Gastrocnemius medialis (tissue), 4 donors: ENCODE measurements at regions not wholly inside any gene's neighbourhood (a gene's known extent, or its start where the extent isn't known, plus 50 kb on each side); places are given as distances from the start of the nearest gene placed in this dataset.

ENCODE experiments used
- ATAC-seq, 2 donors: fragments of 150-250 bp; one replicate each; pipeline ENCODE4 v1.9.1; 2016
- DNase-seq, 2 donors: peaks; one replicate each; pipeline ENCODE4 v3.0.0-alpha.2; 2019
- H3K27ac ChIP-seq, 4 donors: fragments of 200-600 bp; sonication (generic); 1 replicate in 1 of 4; 2 replicates in 3 of 4; pipeline ENCODE4 v1.5.1; 2016 to 2018; ENCODE audit warnings: mild to moderate bottlenecking in 2 of 4, moderate library complexity in 1 of 4
- H3K27me3 ChIP-seq, 3 donors: fragments of 200-600 bp; sonication (generic) in 2 of 3; 1 replicate in 1 of 3; 2 replicates in 2 of 3; pipeline versions ENCODE4 v1.5.1 to v1.6.0; 2016 to 2019; ENCODE audit warnings: mild to moderate bottlenecking in 1 of 3, moderate library complexity in 1 of 3
- H3K36me3 ChIP-seq, 2 donors: fragments of 200-600 bp; sonication (generic) in 1 of 2; one replicate each; pipeline ENCODE4 v1.5.1; 2017 to 2018
- H3K4me1 ChIP-seq, 2 donors: fragments of 200-600 bp; sonication (generic) in 1 of 2; one replicate each; pipeline ENCODE4 v1.5.1; 2016 to 2017; ENCODE audit warnings: mild to moderate bottlenecking in 2 of 2
- H3K4me3 ChIP-seq, 4 donors: fragments of 200-600 bp; sonication (generic) in 3 of 4; 1 replicate in 1 of 4; 2 replicates in 3 of 4; pipeline ENCODE4 v1.5.1; 2016 to 2019; ENCODE audit warnings: mild to moderate bottlenecking in 2 of 4
- H3K9me3 ChIP-seq, 3 donors: fragments of 200-600 bp; sonication (generic) in 2 of 3; 1 replicate in 1 of 3; 2 replicates in 2 of 3; pipeline ENCODE4 v1.5.1; 2016 to 2019
- POLR2A ChIP-seq, 2 donors: fragments of 450-650 bp; IDR thresholded peaks; one replicate each; pipeline ENCODE4 v1.6.1; 2017; ENCODE audit warnings: antibody characterized with exemption in 2 of 2, mild to moderate bottlenecking in 2 of 2, moderate library complexity in 2 of 2
- in situ Hi-C, 4 donors: fragments of 200-750 bp; cut with MboI; loops; one replicate each; pipeline versions ENCODE4 v1.15.0 to v1.8.0; 2017; ENCODE audit warnings: low sequenced_read_pairs in 4 of 4
- intact Hi-C: fragments of 100-400 bp; cut with DNase I; formaldehyde crosslinking; loops from one replicate; pipeline ENCODE4 v1.15.1; 2023; ENCODE audit warnings: low total_unique reads
- TF ChIP-seq, protein P1 (sequence below), 5 experiments: fragments of 450-650 bp in 3 of 5; fragments of 200-600 bp in 2 of 5; sonication (generic) in 2 of 5; IDR thresholded peaks in 4 of 5; conservative IDR thresholded peaks in 1 of 5; 1 replicate in 4 of 5; 2 replicates in 1 of 5; pipeline ENCODE4 v1.5.1; 2016 to 2019; ENCODE audit warnings: antibody characterized with exemption in 5 of 5, mild to moderate bottlenecking in 3 of 5, moderate library complexity in 3 of 5

DNA sequence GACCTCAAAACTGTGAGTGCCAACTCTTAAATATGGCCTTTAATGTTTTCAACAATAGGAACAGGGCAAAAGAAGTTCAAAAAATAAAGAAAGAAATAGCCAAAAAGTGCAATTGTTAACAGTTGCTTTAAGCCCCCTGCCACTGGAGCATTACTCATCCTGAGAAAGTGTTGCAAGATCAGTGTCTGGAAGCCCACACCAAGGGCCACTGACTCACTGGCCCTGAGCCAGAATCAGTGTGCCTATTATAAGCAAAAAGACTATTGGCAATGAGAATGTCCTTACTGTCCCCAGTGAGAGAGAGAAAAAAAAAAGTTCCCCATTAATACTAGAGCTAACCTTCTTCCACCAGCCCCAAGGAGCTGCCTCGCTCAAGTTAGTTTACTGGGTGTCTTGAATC, 480.1 kb upstream of the ZNF385D start:
- ATAC-seq: no peak
- H3K36me3 ChIP-seq: no peaks in the 10 kb centered on the region
- H3K27me3 ChIP-seq: no peaks in the 10 kb centered on the region
- no peak for TF ChIP-seq POLR2A (IDR thresholded peaks at IDR 0.05)
- TF ChIP-seq, protein P1, sequence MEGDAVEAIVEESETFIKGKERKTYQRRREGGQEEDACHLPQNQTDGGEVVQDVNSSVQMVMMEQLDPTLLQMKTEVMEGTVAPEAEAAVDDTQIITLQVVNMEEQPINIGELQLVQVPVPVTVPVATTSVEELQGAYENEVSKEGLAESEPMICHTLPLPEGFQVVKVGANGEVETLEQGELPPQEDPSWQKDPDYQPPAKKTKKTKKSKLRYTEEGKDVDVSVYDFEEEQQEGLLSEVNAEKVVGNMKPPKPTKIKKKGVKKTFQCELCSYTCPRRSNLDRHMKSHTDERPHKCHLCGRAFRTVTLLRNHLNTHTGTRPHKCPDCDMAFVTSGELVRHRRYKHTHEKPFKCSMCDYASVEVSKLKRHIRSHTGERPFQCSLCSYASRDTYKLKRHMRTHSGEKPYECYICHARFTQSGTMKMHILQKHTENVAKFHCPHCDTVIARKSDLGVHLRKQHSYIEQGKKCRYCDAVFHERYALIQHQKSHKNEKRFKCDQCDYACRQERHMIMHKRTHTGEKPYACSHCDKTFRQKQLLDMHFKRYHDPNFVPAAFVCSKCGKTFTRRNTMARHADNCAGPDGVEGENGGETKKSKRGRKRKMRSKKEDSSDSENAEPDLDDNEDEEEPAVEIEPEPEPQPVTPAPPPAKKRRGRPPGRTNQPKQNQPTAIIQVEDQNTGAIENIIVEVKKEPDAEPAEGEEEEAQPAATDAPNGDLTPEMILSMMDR (IDR thresholded peaks at IDR 0.05 in 4 of 5, conservative IDR thresholded peaks at IDR 0.05 in 1 of 5): no peak
- no peak overlapping the region for H3K4me3 ChIP-seq
- H3K4me1 ChIP-seq: no peaks in the 10 kb centered on the region
- intact Hi-C loops (no loop called here), in situ Hi-C loops (no loop called here)
- no peak overlapping the region for H3K27ac ChIP-seq
- H3K9me3 ChIP-seq: no peaks in the 10 kb centered on the region
- DNase-seq: no peak

DNA sequence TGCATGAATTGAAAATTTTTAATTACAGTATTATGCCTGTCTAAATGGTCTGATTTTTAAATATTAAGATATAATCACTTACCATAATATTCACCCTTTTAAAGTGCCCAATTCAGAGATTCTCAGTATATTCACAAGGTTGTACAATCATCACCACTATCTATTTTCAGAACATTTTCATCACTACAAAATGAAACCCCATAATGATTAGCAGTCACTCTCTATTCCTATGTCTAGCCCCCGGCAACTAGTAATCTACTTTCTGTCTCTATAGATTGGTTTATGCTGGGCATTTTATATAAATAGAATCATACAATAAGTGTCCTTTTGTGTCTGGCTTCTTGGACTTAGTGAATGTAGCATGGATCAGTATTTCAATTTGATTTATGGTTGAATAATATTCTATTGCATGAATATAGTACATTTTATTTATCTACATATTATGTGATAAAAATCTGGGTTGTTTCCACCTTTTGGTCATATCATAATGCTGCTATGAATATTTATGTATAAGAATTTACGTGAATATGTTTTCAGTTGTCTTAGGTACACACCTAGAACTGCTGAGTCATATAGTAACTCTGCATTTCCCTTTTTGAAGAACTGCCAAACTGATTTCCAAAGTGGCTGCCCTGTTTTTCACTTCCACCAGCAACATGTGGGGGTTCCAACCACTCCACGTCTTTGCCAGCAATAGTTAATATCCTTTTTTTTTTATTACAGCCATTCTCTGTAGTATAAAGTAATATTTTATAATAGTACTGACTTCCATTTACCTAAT, 485.7 kb upstream of the ZNF385D start:
- Histone ChIP-seq H3K36me3 (no peaks in the 10 kb centered on the region), H3K27ac (no peak overlapping the region), H3K4me1 (no peaks in the 10 kb centered on the region), H3K4me3 (no peak overlapping the region), H3K9me3 (no peaks in the 10 kb centered on the region), H3K27me3 (no peaks in the 10 kb centered on the region)
- no peak for ATAC-seq
- intact Hi-C loops (no loop called here), in situ Hi-C loops (no loop called here)
- TF ChIP-seq POLR2A (IDR thresholded peaks at IDR 0.05): no peak
- TF ChIP-seq, protein P1 (IDR thresholded peaks at IDR 0.05 in 4 of 5, conservative IDR thresholded peaks at IDR 0.05 in 1 of 5): no peak
- DNase-seq: no peak

DNA sequence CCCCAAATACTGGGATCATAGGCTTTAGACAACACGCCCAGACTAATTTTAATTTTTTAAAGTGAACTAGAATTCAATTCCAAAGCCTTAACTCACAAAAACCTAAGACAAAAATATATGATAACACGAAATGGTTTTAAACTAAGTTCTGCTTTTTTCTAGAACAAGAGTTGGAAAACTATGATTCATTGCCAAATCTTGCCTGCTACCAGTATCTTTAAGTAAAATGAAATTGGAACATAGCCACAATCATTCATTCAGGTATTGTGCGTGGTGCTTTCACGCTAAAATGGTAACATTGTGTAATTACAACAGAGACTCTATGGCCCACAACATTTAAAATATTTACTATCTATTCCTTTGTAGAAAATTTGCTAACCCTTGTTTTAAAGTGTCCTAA, 488.0 kb upstream of the ZNF385D start:
- ATAC-seq (no peak), DNase-seq (no peak)
- Histone ChIP-seq H3K27me3 (no peaks in the 10 kb centered on the region), H3K4me3 (no peak overlapping the region), H3K4me1 (no peaks in the 10 kb centered on the region), H3K36me3 (no peaks in the 10 kb centered on the region), H3K27ac (no peak overlapping the region), H3K9me3 (no peaks in the 10 kb centered on the region)
- in situ Hi-C loops (no loop called here), intact Hi-C loops (no loop called here)
- TF ChIP-seq, protein P1 (IDR thresholded peaks at IDR 0.05 in 4 of 5, conservative IDR thresholded peaks at IDR 0.05 in 1 of 5): no peak
- TF ChIP-seq POLR2A (IDR thresholded peaks at IDR 0.05): no peak

DNA sequence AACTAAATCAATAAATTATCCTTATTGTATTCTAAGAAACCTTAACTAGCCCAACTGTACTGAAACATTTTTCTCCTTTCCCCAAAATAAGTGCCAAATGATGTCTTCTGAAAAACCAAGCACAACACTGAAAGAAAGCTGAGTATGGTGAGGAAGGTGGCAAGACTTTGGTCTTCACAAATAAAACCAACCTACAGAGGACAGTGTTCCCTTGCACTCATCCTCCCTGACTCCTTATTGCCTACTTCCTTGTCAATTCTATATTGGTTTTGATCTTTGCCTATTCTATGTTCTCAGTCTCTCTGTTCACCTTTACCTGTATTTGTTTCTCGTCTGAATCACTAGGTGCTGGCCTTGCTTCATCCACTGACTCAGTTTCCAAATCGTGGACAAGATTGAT, 490.1 kb upstream of the ZNF385D start:
- Histone ChIP-seq H3K27ac (no peak overlapping the region), H3K27me3 (no peaks in the 10 kb centered on the region), H3K4me1 (no peaks in the 10 kb centered on the region), H3K36me3 (no peaks in the 10 kb centered on the region), H3K4me3 (no peak overlapping the region), H3K9me3 (no peaks in the 10 kb centered on the region)
- intact Hi-C loops (no loop called here), in situ Hi-C loops (no loop called here)
- no peak for TF ChIP-seq POLR2A (IDR thresholded peaks at IDR 0.05)
- TF ChIP-seq, protein P1 (IDR thresholded peaks at IDR 0.05 in 4 of 5, conservative IDR thresholded peaks at IDR 0.05 in 1 of 5): no peak
- no peak for DNase-seq
- ATAC-seq: no peak
